ENCODE measurements at regions not wholly inside any gene's neighbourhood (a gene's known extent, or its start where the extent isn't known, plus 50 kb on each side); places are given as distances from the start of the nearest gene placed in this dataset. TPM values are rescaled to one million over a fixed set of nuclear protein-coding genes. Genes with fewer than 3 reads are reported as not detected.

- DNase-seq (ENCODE audit: low read depth), result no peak
Observed at GRCh38 chr1:65090406-65090805, 57.6 kb upstream of the AK4 start.

- no peak for DNase-seq (ENCODE audit: low read depth)
Observed at GRCh38 chr1:65092691-65093090, 55.3 kb upstream of the AK4 start.

GRCh38 chr1:65097076-65097475, 50.9 kb upstream of the AK4 start:
- DNase-seq (ENCODE audit: low read depth), result no peak

MicroRNAs in the stretch of these regions (microRNA counts, 767-probe panel; counts per million panel counts)
- not detected for microRNA hsa-miR-101-3p

Small RNAs in the stretch of these regions (microRNA-seq; reads per million reads assigned to microRNA genes)
- gene MIR101-1, result 1.5 reads per million
- gene MIR3671, result not detected

Data from myocyte (in vitro differentiated cells).